DMS53 treated with DMSO at 0.1 percent for 48 hours (cell line): ENCODE measurements at regions not wholly inside any gene's neighbourhood (a gene's known extent, or its start where the extent isn't known, plus 50 kb on each side); places are given as distances from the start of the nearest gene placed in this dataset.

Experiments
- DNase-seq: peaks from one replicate; lab custom pipeline; 2025; ENCODE audit not compliant: unreplicated experiment; lab: John Stamatoyannopoulos, UW

DNA sequence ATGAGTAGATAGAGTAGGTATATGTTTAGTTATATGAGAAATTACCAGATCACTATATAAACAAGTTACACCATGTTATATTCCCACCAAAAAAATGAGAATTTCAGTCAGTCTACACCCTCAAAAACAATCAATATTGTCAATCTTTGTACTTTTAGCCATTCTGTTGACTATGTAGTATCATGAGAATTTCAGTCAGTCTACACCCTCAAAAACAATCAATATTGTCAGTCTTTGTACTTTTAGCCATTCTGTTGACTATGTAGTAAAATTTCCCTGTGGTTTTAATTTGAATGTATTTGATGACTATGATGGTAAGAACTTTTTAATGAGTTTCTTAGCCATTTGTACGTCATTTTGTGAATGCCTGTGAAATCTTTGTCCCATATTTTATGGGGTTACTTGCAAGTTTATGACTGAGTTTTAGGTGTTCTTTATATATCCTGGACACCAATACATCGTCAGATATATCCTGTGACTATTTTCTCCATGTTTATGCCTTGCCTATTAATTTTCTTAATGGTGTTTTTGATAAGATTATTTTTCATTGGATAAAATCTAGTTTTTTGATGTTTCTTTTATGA is 528.4 kb upstream of the SPHKAP start:
- DNase-seq = no peak

GRCh38 chr2:228707846-228708245 is 526.4 kb upstream of the SPHKAP start:
- DNase-seq = no peak

GRCh38 chr2:228705318-228705717 is 523.8 kb upstream of the SPHKAP start:
- DNase-seq = no peak

GRCh38 chr2:228703152-228703551 is 521.7 kb upstream of the SPHKAP start:
- no peak for DNase-seq

GRCh38 chr2:228701506-228701905 is 520.0 kb upstream of the SPHKAP start:
- no peak for DNase-seq

DNA sequence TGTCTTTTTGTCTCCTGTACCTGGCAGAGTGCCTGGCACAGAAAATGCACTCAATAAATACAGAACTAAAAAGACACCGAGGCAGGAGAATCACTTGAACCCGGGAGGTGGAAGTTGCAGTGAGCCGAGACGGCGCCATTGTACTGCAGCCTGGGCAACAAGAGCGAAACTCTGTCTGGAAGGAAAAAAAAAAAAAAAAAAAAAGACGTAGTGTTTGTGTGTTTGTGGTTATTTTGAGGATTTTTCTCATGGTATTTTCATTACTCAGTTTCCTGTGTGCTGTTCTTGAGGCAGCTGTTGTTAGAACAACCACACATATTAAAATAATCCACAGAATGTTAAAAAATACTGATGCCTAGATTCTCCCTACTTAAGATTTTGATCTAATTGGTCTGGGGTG is 519.2 kb upstream of the SPHKAP start:
- no peak for DNase-seq

- no peak for DNase-seq
These were observed 518.4 kb upstream of the SPHKAP start for GRCh38 chr2:228699888-228700287.

- DNase-seq = no peak
These were observed 517.9 kb upstream of the SPHKAP start for GRCh38 chr2:228699400-228699799.

GRCh38 chr2:228698963-228699362 is 517.5 kb upstream of the SPHKAP start:
- no peak for DNase-seq

DNA sequence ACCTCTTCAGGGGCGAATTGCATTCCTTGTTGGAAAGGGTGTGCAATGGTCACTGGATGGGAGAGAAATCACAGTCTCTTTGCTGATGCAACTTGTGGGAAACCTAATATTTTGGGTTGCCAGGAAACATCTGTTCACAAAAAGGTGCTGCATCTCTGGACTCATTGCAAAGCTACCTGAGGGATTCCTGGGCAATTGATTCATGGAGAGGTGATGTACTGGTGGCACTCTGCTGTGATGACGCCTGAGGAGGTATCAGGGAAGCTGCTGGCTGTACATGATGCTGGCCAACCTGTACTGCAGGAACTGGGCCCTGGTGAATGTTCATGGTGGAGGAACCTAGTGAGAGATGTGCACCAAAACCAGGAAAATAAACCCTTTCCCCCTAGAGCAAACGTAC is 516.0 kb upstream of the SPHKAP start:
- DNase-seq = no peak

- DNase-seq = no peak
These were observed 509.2 kb upstream of the SPHKAP start for GRCh38 chr2:228690681-228691080.

- no peak for DNase-seq
These were observed 507.6 kb upstream of the SPHKAP start for GRCh38 chr2:228689053-228689452.

- peak; percentile 86 for DNase-seq
These were observed 506.6 kb upstream of the SPHKAP start for GRCh38 chr2:228688007-228688645.

GRCh38 chr2:228681979-228682378 is 500.5 kb upstream of the SPHKAP start:
- DNase-seq = no peak

- DNase-seq = no peak
These were observed 499.9 kb upstream of the SPHKAP start for GRCh38 chr2:228681426-228681825.

- no peak for DNase-seq
These were observed 496.6 kb upstream of the SPHKAP start for GRCh38 chr2:228678110-228678509.

DNA sequence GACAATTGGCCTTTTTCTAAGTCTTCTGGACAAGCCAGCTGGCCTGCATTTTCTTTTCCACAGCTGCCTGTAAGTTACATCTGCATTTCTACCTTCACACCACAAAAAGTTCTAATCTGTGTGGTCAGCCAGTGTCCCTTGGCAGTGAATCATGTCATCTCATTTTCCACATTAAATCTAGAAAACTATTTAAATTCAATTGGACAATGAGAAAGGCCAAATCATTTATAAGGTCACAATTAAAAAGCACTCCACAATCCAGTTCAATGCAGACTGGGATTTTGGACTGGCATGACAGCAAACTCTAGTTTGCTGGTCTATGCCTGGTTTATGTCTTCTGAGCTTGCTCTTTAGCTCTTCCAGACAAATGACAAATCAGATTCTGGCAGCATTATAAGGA is 494.2 kb upstream of the SPHKAP start:
- no peak for DNase-seq

GRCh38 chr2:228675091-228675490 is 493.6 kb upstream of the SPHKAP start:
- DNase-seq = no peak

DNA sequence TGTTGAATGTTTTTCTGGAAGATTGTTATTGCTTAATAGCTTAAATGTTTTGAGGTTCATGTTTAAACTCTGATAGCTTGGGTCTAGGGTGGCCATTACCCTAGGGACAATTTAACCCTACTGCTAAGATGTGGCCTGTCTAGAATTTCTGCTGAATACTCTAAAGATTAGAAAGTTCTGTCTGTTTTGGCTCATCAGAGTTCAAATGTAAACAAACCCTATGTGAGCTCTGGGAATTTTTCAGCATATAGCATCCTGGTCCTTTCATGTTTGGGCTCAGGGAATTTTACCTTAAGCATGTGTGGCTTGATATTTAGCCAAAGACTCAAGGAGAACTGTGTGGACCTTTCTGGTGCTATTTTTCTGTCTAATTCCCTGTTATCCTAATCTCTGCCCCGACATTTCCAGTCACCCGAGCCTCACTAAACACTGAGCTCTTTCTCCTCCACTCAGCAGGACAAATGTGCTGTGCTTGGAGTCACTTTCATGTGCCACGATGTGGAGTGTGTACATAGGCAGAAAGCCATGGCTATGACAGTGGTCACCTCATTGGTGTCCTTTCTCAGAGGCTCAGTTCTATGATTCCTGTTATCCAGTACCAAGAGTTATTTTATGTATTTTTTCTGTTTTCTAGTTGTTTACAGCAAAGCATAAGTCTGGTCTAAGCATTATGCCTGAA is 492.5 kb upstream of the SPHKAP start:
- DNase-seq = peak; percentile 23

DNA sequence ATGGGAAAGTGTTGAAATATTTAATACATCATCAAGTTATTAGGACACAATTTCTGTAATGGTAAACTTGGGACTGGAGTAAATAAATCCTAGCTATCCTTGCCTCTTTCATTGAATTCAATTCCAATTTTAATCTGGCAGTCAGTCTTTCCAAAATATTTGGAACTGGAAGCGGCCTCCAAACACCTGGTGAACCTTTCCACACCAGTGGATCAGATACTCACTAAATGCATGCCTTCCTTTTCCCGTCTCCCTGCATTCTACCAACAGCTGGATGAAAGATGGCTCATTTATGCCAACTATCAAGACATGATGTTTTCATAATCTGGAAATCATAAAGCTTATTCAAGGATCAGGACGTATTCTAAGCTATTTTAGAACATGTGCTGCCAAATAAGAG is 488.2 kb upstream of the SPHKAP start:
- no peak for DNase-seq

DNA sequence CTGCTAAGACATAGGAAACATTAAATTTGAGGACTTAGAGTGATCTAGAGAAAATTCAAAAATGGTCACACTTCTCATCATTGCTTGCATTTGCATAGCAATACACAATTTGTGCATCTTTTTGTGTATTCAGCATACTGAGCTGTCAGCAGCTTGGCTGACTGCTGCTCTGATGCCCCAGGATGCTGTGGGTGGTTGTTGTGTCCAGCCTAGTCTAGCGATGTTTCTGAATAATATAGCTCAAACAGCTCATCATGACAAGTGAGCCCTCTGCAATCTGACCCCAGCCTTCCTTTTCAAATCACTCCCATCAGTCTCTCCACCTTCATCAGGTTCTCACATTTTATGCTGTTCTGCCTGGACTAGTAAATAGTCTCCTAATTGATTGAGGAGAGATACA is 483.7 kb upstream of the SPHKAP start:
- no peak for DNase-seq

DNA sequence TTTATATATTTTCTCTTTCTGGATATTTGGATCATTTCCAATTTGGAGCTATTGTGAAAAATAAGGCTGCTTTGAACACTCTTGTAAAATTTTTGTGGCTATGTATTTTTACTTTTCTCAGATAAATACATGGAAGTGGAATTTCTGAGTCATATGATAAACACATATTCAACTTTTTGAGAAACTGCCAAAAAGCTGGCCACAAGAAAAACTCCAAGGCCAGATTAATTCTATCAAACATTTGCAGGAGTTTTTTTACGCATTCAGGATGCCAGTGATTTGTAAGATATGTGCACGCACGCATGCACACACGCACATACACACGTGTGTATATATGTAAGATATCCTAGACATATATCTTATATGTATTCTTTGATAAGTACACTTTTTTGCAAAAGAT is 477.5 kb upstream of the SPHKAP start:
- no peak for DNase-seq
